ENCODE measurements at regions not wholly inside any gene's neighbourhood (a gene's known extent, or its start where the extent isn't known, plus 50 kb on each side); places are given as distances from the start of the nearest gene placed in this dataset.

- no peak for TF ChIP-seq FOXP2 (optimal IDR thresholded peaks at IDR 0.05; ENCODE audit: control extremely low read depth, extremely low read length, insufficient read depth)
- TF ChIP-seq POLR2AphosphoS5 (IDR thresholded peaks at IDR 0.05; ENCODE audit: borderline replicate concordance, low read depth, low read length): no peak
- no peak for TF ChIP-seq EZH2 (IDR thresholded peaks at IDR 0.05)
- H3K4me3 ChIP-seq: no peak overlapping the region
- H3K36me3 ChIP-seq (ENCODE audit: insufficient read depth, low read length): no peaks in the 10 kb centered on the region
- H3K9ac ChIP-seq (ENCODE audit: insufficient read length): no peak overlapping the region
- no peaks in the 10 kb centered on the region for H3K9me3 ChIP-seq (ENCODE audit: low read depth, low read length)
- no peak overlapping the region for H3K27ac ChIP-seq
- no peak for DNase-seq (ENCODE audit: low read depth, low spot score)
Measured at GRCh38 chr4:17064959-17065358, 166.5 kb upstream of the LDB2 start.

- TF ChIP-seq POLR2AphosphoS5 (IDR thresholded peaks at IDR 0.05; ENCODE audit: borderline replicate concordance, low read depth, low read length): no peak
- TF ChIP-seq FOXP2 (optimal IDR thresholded peaks at IDR 0.05; ENCODE audit: control extremely low read depth, extremely low read length, insufficient read depth): no peak
- no peak for TF ChIP-seq EZH2 (IDR thresholded peaks at IDR 0.05)
- H3K4me3 ChIP-seq: no peak overlapping the region
- H3K9ac ChIP-seq (ENCODE audit: insufficient read length): no peak overlapping the region
- H3K36me3 ChIP-seq (ENCODE audit: insufficient read depth, low read length): no peaks in the 10 kb centered on the region
- H3K9me3 ChIP-seq (ENCODE audit: low read depth, low read length): no peaks in the 10 kb centered on the region
- no peak overlapping the region for H3K27ac ChIP-seq
- no peak for DNase-seq (ENCODE audit: low read depth, low spot score)
Measured at GRCh38 chr4:17063888-17064287, 165.4 kb upstream of the LDB2 start.

- Histone ChIP-seq H3K9ac (ENCODE audit: insufficient read length) (no peak overlapping the region), H3K36me3 (ENCODE audit: insufficient read depth, low read length) (no peaks in the 10 kb centered on the region), H3K9me3 (ENCODE audit: low read depth, low read length) (no peaks in the 10 kb centered on the region), H3K27ac (no peak overlapping the region), H3K4me3 (no peak overlapping the region)
- no peak for TF ChIP-seq POLR2AphosphoS5 (IDR thresholded peaks at IDR 0.05; ENCODE audit: borderline replicate concordance, low read depth, low read length)
- no peak for TF ChIP-seq EZH2 (IDR thresholded peaks at IDR 0.05)
- no peak for TF ChIP-seq FOXP2 (optimal IDR thresholded peaks at IDR 0.05; ENCODE audit: control extremely low read depth, extremely low read length, insufficient read depth)
- no peak for DNase-seq (ENCODE audit: low read depth, low spot score)
Measured at GRCh38 chr4:17060230-17060629, 161.8 kb upstream of the LDB2 start.

GRCh38 chr4:17058916-17059741 lies 160.7 kb upstream of the LDB2 start:
- Histone ChIP-seq H3K36me3 (ENCODE audit: insufficient read depth, low read length) (no peaks in the 10 kb centered on the region), H3K9ac (ENCODE audit: insufficient read length) (peak overlapping the region; percentile 22), H3K27ac (peak overlapping the region; percentile 91), H3K9me3 (ENCODE audit: low read depth, low read length) (no peaks in the 10 kb centered on the region), H3K4me3 (peak overlapping the region; percentile 55)
- TF ChIP-seq POLR2AphosphoS5 (IDR thresholded peaks at IDR 0.05; ENCODE audit: borderline replicate concordance, low read depth, low read length) (no peak), FOXP2 (optimal IDR thresholded peaks at IDR 0.05; ENCODE audit: control extremely low read depth, extremely low read length, insufficient read depth) (no peak), EZH2 (IDR thresholded peaks at IDR 0.05) (no peak)
- DNase-seq (ENCODE audit: low read depth, low spot score): no peak

GRCh38 chr4:17058536-17058915 lies 160.1 kb upstream of the LDB2 start:
- no peak for DNase-seq (ENCODE audit: low read depth, low spot score)
- no peaks in the 10 kb centered on the region for H3K36me3 ChIP-seq (ENCODE audit: insufficient read depth, low read length)
- H3K27ac ChIP-seq: peak overlapping the region; percentile 91
- no peak overlapping the region for H3K9ac ChIP-seq (ENCODE audit: insufficient read length)
- no peaks in the 10 kb centered on the region for H3K9me3 ChIP-seq (ENCODE audit: low read depth, low read length)
- H3K4me3 ChIP-seq: peak overlapping the region; percentile 55
- TF ChIP-seq POLR2AphosphoS5 (IDR thresholded peaks at IDR 0.05; ENCODE audit: borderline replicate concordance, low read depth, low read length) (no peak), EZH2 (IDR thresholded peaks at IDR 0.05) (no peak)

- no peak for DNase-seq (ENCODE audit: low read depth, low spot score)
- Histone ChIP-seq H3K9ac (ENCODE audit: insufficient read length) (no peak overlapping the region), H3K27ac (no peak overlapping the region), H3K9me3 (ENCODE audit: low read depth, low read length) (no peaks in the 10 kb centered on the region), H3K36me3 (ENCODE audit: insufficient read depth, low read length) (no peaks in the 10 kb centered on the region), H3K4me3 (no peak overlapping the region)
- no peak for TF ChIP-seq FOXP2 (optimal IDR thresholded peaks at IDR 0.05; ENCODE audit: control extremely low read depth, extremely low read length, insufficient read depth)
- TF ChIP-seq EZH2 (IDR thresholded peaks at IDR 0.05): no peak
- TF ChIP-seq POLR2AphosphoS5 (IDR thresholded peaks at IDR 0.05; ENCODE audit: borderline replicate concordance, low read depth, low read length): no peak
Measured at GRCh38 chr4:17057035-17057434, 158.6 kb upstream of the LDB2 start.

GRCh38 chr4:17055788-17056187 lies 157.3 kb upstream of the LDB2 start:
- H3K4me3 ChIP-seq: no peak overlapping the region
- H3K27ac ChIP-seq: no peak overlapping the region
- no peak overlapping the region for H3K9ac ChIP-seq (ENCODE audit: insufficient read length)
- TF ChIP-seq POLR2AphosphoS5 (IDR thresholded peaks at IDR 0.05; ENCODE audit: borderline replicate concordance, low read depth, low read length) (no peak), EZH2 (IDR thresholded peaks at IDR 0.05) (no peak), FOXP2 (optimal IDR thresholded peaks at IDR 0.05; ENCODE audit: control extremely low read depth, extremely low read length, insufficient read depth) (no peak)
- H3K9me3 ChIP-seq (ENCODE audit: low read depth, low read length): no peaks in the 10 kb centered on the region
- no peak for DNase-seq (ENCODE audit: low read depth, low spot score)
- no peaks in the 10 kb centered on the region for H3K36me3 ChIP-seq (ENCODE audit: insufficient read depth, low read length)

- Histone ChIP-seq H3K9me3 (ENCODE audit: low read depth, low read length) (no peaks in the 10 kb centered on the region), H3K4me3 (no peak overlapping the region), H3K36me3 (ENCODE audit: insufficient read depth, low read length) (no peaks in the 10 kb centered on the region), H3K9ac (ENCODE audit: insufficient read length) (no peak overlapping the region), H3K27ac (no peak overlapping the region)
- no peak for TF ChIP-seq FOXP2 (optimal IDR thresholded peaks at IDR 0.05; ENCODE audit: control extremely low read depth, extremely low read length, insufficient read depth)
- no peak for TF ChIP-seq EZH2 (IDR thresholded peaks at IDR 0.05)
- no peak for TF ChIP-seq POLR2AphosphoS5 (IDR thresholded peaks at IDR 0.05; ENCODE audit: borderline replicate concordance, low read depth, low read length)
- no peak for DNase-seq (ENCODE audit: low read depth, low spot score)
Measured at GRCh38 chr4:17045866-17046265, 147.4 kb upstream of the LDB2 start.

Data from SK-N-MC (cell line).